Astrocyte (in vitro differentiated cells and primary cell): ENCODE measurements at regions not wholly inside any gene's neighbourhood (a gene's known extent, or its start where the extent isn't known, plus 50 kb on each side); places are given as distances from the start of the nearest gene placed in this dataset.

Source experiments
- DNase-seq: peaks from one replicate; pipeline ENCODE4 v3.0.0-alpha.2; 2010; ENCODE audit warnings: low read depth
- FAIRE-seq: peaks from 2 replicates; lab custom pipeline; 2011; peaks lifted over from hg19 to GRCh38; lab: Jason Lieb, UNC
- H2AFZ ChIP-seq: 2 replicates; pipeline ENCODE4 v1.6.0; 2012; ENCODE audit warnings: low read depth, low read length, inconsistent platforms
- H3K27ac ChIP-seq: 2 replicates; pipeline ENCODE4 v1.5.1; 2011; ENCODE audit warnings: low read depth, low read length, inconsistent platforms
- H3K27me3 ChIP-seq: 2 replicates; pipeline ENCODE4 v1.6.0; 2011; ENCODE audit warnings: low read length, inconsistent platforms; ENCODE audit not compliant: insufficient read depth
- H3K36me3 ChIP-seq: 2 replicates; pipeline ENCODE4 v1.5.1; 2011; ENCODE audit warnings: low read length, inconsistent platforms; ENCODE audit not compliant: insufficient read depth
- H3K4me1 ChIP-seq: 2 replicates; pipeline ENCODE4 v1.5.1; 2011; ENCODE audit warnings: low read length, inconsistent platforms; ENCODE audit not compliant: insufficient read depth
- H3K4me2 ChIP-seq: 2 replicates; pipeline ENCODE4 v1.6.0; 2012; ENCODE audit warnings: low read length, inconsistent platforms
- H3K4me3 ChIP-seq: 2 replicates; pipeline ENCODE4 v1.5.1; 2011; ENCODE audit warnings: low read depth, mild to moderate bottlenecking, low read length, inconsistent platforms; ENCODE audit not compliant: insufficient read depth
- H3K79me2 ChIP-seq: 2 replicates; pipeline ENCODE4 v1.6.0; 2012; ENCODE audit warnings: mild to moderate bottlenecking, low read length, inconsistent platforms; ENCODE audit not compliant: insufficient read depth
- H3K9ac ChIP-seq: 2 replicates; pipeline ENCODE4 v1.6.0; 2012; ENCODE audit warnings: mild to moderate bottlenecking, low read length, inconsistent platforms
- H3K9me3 ChIP-seq: 2 replicates; pipeline ENCODE4 v1.5.1; 2012; ENCODE audit warnings: low read depth, mild to moderate bottlenecking, low read length, inconsistent platforms; ENCODE audit not compliant: insufficient read depth
- H4K20me1 ChIP-seq: 2 replicates; pipeline ENCODE4 v1.6.0; 2012; ENCODE audit warnings: low read length, inconsistent platforms; ENCODE audit not compliant: insufficient read depth
- H3K27ac Mint-ChIP-seq: one replicate; pipeline ENCODE4 v1.8.0; 2021; ENCODE audit warnings: mild to moderate bottlenecking, mixed read lengths; ENCODE audit not compliant: unreplicated experiment
- H3K27me3 Mint-ChIP-seq: one replicate; pipeline ENCODE4 v1.8.0; 2021; ENCODE audit warnings: low read depth, mixed read lengths; ENCODE audit not compliant: unreplicated experiment
- H3K36me3 Mint-ChIP-seq: one replicate; pipeline ENCODE4 v1.8.0; 2021; ENCODE audit warnings: low read depth, mixed read lengths; ENCODE audit not compliant: unreplicated experiment
- H3K4me1 Mint-ChIP-seq: one replicate; pipeline ENCODE4 v1.8.0; 2021; ENCODE audit warnings: low read depth, mixed read lengths; ENCODE audit not compliant: unreplicated experiment
- H3K4me3 Mint-ChIP-seq: one replicate; pipeline ENCODE4 v1.8.0; 2021; ENCODE audit warnings: mild to moderate bottlenecking, moderate library complexity, mixed read lengths; ENCODE audit not compliant: unreplicated experiment
- H3K9me3 Mint-ChIP-seq: one replicate; pipeline ENCODE4 v1.8.0; 2021; ENCODE audit warnings: mild to moderate bottlenecking, mixed read lengths; ENCODE audit not compliant: unreplicated experiment
- EZH2 ChIP-seq: IDR thresholded peaks from 2 replicates; pipeline ENCODE4 v1.6.1; 2012; ENCODE audit warnings: mild to moderate bottlenecking, low read length, inconsistent platforms; ENCODE audit not compliant: insufficient read depth
- TF ChIP-seq, protein P1 (sequence below): IDR thresholded peaks from 2 replicates; pipeline ENCODE4 v1.5.1; 2011; ENCODE audit warnings: low read depth, mild to moderate bottlenecking, inconsistent platforms, low read length, moderate library complexity; ENCODE audit not compliant: insufficient read depth

DNA sequence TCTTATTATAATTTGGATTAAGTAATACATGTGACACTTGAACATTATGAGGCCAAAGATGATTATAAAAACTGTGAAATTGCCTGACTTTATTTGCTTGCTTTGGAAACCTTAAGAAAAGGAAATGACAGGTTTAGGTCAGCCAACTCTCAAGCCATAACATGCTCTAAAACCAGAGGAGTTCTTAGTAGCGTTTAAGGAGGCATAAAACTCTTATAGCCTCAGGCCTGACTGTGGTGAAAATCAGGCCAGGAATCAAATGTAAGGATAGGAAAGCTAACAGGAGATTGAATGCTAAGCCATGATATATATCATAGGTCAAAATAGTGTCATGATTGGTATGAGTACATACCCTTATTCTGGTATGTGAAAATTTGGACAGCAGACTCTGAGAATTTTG is 1142.4 kb upstream of the MIR17HG start:
- Histone ChIP-seq H3K27me3 (no peaks in the 10 kb centered on the region), H3K4me2 (no peak overlapping the region), H3K36me3 (no peaks in the 10 kb centered on the region), H3K4me3 (no peak overlapping the region), H3K4me1 (no peaks in the 10 kb centered on the region), H3K79me2 (no peaks in the 10 kb centered on the region), H3K9ac (no peak overlapping the region), H2AFZ (no peak overlapping the region), H3K9me3 (no peaks in the 10 kb centered on the region), H4K20me1 (no peaks in the 10 kb centered on the region), H3K27ac (no peak overlapping the region)
- Mint-ChIP-seq H3K9me3 (no peaks in the 10 kb centered on the region), H3K27ac (no peak overlapping the region), H3K4me1 (no peaks in the 10 kb centered on the region), H3K36me3 (no peaks in the 10 kb centered on the region), H3K4me3 (no peak overlapping the region), H3K27me3 (no peaks in the 10 kb centered on the region)
- FAIRE-seq (no peak), DNase-seq (no peak)
- TF ChIP-seq, protein P1, sequence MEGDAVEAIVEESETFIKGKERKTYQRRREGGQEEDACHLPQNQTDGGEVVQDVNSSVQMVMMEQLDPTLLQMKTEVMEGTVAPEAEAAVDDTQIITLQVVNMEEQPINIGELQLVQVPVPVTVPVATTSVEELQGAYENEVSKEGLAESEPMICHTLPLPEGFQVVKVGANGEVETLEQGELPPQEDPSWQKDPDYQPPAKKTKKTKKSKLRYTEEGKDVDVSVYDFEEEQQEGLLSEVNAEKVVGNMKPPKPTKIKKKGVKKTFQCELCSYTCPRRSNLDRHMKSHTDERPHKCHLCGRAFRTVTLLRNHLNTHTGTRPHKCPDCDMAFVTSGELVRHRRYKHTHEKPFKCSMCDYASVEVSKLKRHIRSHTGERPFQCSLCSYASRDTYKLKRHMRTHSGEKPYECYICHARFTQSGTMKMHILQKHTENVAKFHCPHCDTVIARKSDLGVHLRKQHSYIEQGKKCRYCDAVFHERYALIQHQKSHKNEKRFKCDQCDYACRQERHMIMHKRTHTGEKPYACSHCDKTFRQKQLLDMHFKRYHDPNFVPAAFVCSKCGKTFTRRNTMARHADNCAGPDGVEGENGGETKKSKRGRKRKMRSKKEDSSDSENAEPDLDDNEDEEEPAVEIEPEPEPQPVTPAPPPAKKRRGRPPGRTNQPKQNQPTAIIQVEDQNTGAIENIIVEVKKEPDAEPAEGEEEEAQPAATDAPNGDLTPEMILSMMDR: no peak
- no peak for TF ChIP-seq EZH2

DNA sequence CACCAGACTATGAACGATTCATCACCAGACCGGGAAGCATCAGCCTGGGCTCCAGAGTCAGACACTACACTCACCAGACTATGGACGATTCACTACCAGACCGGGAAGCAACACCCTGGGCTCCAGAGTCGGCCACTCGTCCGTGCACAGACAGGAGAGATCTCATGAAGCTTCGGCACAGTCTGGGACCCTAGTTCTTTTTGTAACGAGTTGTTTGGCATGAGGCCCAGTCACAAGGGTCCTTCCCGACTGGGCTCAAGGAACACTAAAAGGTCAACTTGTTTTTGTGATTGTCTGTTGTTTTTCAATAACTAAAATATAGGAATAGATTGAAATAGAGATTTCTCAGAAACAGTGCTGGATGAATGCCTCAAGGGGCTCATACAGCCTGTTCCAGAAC is 1141.6 kb upstream of the MIR17HG start:
- Mint-ChIP-seq H3K27ac (no peak overlapping the region), H3K9me3 (no peaks in the 10 kb centered on the region), H3K4me3 (no peak overlapping the region), H3K27me3 (no peaks in the 10 kb centered on the region), H3K36me3 (no peaks in the 10 kb centered on the region), H3K4me1 (no peaks in the 10 kb centered on the region)
- Histone ChIP-seq H3K27me3 (no peaks in the 10 kb centered on the region), H2AFZ (no peak overlapping the region), H3K79me2 (no peaks in the 10 kb centered on the region), H3K9me3 (no peaks in the 10 kb centered on the region), H3K9ac (no peak overlapping the region), H3K4me3 (no peak overlapping the region), H3K27ac (no peak overlapping the region), H4K20me1 (no peaks in the 10 kb centered on the region), H3K36me3 (no peaks in the 10 kb centered on the region), H3K4me2 (no peak overlapping the region), H3K4me1 (no peaks in the 10 kb centered on the region)
- TF ChIP-seq, protein P1: no peak
- no peak for TF ChIP-seq EZH2
- FAIRE-seq (no peak), DNase-seq (no peak)

DNA sequence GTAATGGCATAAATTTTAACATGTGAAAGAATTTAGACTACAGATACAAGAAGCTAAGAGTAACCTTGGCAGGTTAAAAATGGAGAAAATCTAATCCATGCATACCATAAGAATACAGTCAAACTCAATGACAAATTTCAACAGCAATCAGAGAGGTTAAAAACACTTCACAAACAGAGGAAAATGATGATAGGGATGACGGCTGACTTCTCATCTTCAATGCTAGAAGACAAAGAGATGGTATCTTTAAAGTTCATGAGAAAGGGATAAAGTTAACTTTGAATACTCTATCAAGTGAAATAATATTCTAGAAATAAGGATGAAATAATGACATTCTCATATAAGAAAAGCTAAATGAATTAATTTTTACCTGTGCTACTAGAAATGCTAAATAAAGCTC is 1130.2 kb upstream of the MIR17HG start:
- no peak overlapping the region for H3K27ac Mint-ChIP-seq
- H4K20me1 ChIP-seq: no peaks in the 10 kb centered on the region
- no peak overlapping the region for H3K9ac ChIP-seq
- no peaks in the 10 kb centered on the region for H3K27me3 Mint-ChIP-seq
- no peaks in the 10 kb centered on the region for H3K4me1 ChIP-seq
- peaks cover 1% of the 10 kb centered on the region for H3K4me1 Mint-ChIP-seq
- no peaks in the 10 kb centered on the region for H3K36me3 ChIP-seq
- no peak for TF ChIP-seq EZH2
- TF ChIP-seq, protein P1: no peak
- H3K4me3 Mint-ChIP-seq: no peak overlapping the region
- no peaks in the 10 kb centered on the region for H3K9me3 Mint-ChIP-seq
- H3K4me3 ChIP-seq: no peak overlapping the region
- FAIRE-seq (no peak), DNase-seq (no peak)
- H3K4me2 ChIP-seq: no peak overlapping the region
- H2AFZ ChIP-seq: no peak overlapping the region
- no peaks in the 10 kb centered on the region for H3K36me3 Mint-ChIP-seq
- no peak overlapping the region for H3K27ac ChIP-seq
- no peaks in the 10 kb centered on the region for H3K27me3 ChIP-seq
- H3K9me3 ChIP-seq: no peaks in the 10 kb centered on the region
- no peaks in the 10 kb centered on the region for H3K79me2 ChIP-seq
